SJSA1 (cell line): ENCODE measurements at regions not wholly inside any gene's neighbourhood (a gene's known extent, or its start where the extent isn't known, plus 50 kb on each side); places are given as distances from the start of the nearest gene placed in this dataset.

Source experiments
- DNase-seq, 2 experiments: peaks; one replicate each; pipeline ENCODE4 v3.0.0-alpha.2; 2015 to 2020; ENCODE audit warnings: low spot score in 2 of 2, low read depth in 1 of 2
- H3K27ac ChIP-seq: fragments of 250-450 bp; sonication (Bioruptor Pico); 2 replicates; pipeline ENCODE4 v1.5.1; 2020; ENCODE audit warnings: mild to moderate bottlenecking, moderate library complexity
- H3K27me3 ChIP-seq: fragments of 250-450 bp; sonication (Bioruptor Pico); replicated peaks from 2 replicates; pipeline ENCODE4 v1.5.1; 2020; ENCODE audit warnings: mild to moderate bottlenecking, moderate library complexity
- H3K36me3 ChIP-seq: fragments of 250-450 bp; sonication (Bioruptor Pico); 2 replicates; pipeline ENCODE4 v1.5.1; 2020; ENCODE audit warnings: mild to moderate bottlenecking
- H3K4me1 ChIP-seq: fragments of 250-450 bp; sonication (Bioruptor Pico); replicated peaks from 2 replicates; pipeline ENCODE4 v1.6.1; 2021; ENCODE audit warnings: mild to moderate bottlenecking
- H3K4me3 ChIP-seq: fragments of 250-450 bp; sonication (Bioruptor Pico); 2 replicates; pipeline ENCODE4 v1.5.1; 2020; ENCODE audit warnings: mild to moderate bottlenecking
- H3K9me3 ChIP-seq: fragments of 250-450 bp; sonication (Bioruptor Pico); replicated peaks from 2 replicates; pipeline ENCODE4 v1.5.1; 2020; ENCODE audit warnings: mild to moderate bottlenecking

GRCh38 chr12:124408822-124409517 is 114.1 kb downstream of the RFLNA start:
- H3K27me3 ChIP-seq = no peaks in the 10 kb centered on the region
- H3K4me3 ChIP-seq = no peak overlapping the region
- H3K27ac ChIP-seq = no peak overlapping the region
- peaks cover 89% of the 10 kb centered on the region for H3K36me3 ChIP-seq
- peaks cover 30% of the 10 kb centered on the region for H3K4me1 ChIP-seq
- DNase-seq = no peak
- no peaks in the 10 kb centered on the region for H3K9me3 ChIP-seq

DNA sequence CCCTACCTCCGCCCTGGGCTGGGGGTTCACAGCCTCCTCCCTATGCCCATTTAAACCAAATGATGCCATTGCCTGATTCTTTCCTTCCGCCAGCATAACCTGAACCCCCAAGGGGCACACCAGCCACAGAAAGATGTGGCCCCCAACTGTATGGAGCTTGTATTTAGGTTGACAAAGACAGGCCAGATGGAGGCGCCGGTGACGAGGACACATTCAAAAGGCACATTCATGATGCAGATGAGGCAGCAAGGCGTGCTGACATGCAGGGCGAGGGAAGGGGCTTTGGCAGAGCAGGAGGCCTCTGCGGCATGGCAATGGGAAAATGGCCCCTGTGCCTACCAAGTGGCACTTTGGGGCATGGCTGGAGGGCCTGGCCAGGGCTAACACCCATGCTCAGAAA is 112.2 kb downstream of the RFLNA start:
- Histone ChIP-seq H3K27ac (no peak overlapping the region), H3K27me3 (no peaks in the 10 kb centered on the region), H3K4me3 (no peak overlapping the region), H3K9me3 (no peaks in the 10 kb centered on the region), H3K4me1 (peaks cover 11% of the 10 kb centered on the region), H3K36me3 (peaks cover 88% of the 10 kb centered on the region)
- no peak for DNase-seq

DNA sequence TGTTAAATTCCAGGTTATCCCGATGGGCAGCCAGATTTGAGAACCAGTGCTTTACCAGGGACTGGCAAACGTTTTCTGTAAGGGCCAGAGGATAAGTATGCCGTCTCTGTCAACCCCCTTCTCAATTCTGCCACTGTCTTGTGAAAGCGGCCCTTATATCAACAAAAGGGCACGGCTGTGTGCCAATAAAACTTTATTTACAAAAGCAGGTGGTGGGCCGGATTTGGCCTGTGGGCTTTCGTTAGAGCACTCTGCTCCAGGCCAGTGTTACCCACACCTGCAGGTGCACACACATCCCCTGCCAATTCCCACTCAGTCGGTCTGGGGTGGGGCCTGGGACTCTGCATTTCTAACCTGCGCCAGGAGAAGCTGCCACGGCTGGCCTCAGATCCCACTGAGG is 111.2 kb downstream of the RFLNA start:
- H3K4me3 ChIP-seq = no peak overlapping the region
- H3K27ac ChIP-seq = no peak overlapping the region
- no peaks in the 10 kb centered on the region for H3K27me3 ChIP-seq
- no peaks in the 10 kb centered on the region for H3K9me3 ChIP-seq
- peaks cover under 1% of the 10 kb centered on the region for H3K4me1 ChIP-seq
- DNase-seq = no peak
- H3K36me3 ChIP-seq = peaks cover 88% of the 10 kb centered on the region

DNA sequence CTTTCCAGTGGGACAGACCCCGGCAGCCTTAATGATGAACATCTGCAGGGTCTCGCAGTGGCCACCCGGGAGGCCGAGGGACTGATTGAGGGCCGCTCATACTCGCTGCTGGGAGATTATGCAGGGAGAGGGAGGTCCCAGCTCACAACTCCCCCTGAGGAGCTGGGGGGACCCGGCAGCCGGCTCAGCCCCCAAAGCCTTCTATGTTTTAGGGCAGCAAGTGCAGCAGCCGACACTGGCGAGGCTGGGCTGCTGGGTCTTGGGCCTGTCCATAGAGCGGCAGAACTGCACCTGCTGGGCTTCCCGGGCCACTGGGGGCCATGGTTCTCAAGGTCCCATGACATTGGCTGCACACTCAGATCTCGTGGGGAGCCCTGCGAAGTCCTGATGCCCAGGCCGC is 110.7 kb downstream of the RFLNA start:
- H3K4me1 ChIP-seq = no peaks in the 10 kb centered on the region
- H3K27me3 ChIP-seq = no peaks in the 10 kb centered on the region
- no peaks in the 10 kb centered on the region for H3K9me3 ChIP-seq
- H3K4me3 ChIP-seq = no peak overlapping the region
- no peak for DNase-seq
- peaks cover 91% of the 10 kb centered on the region for H3K36me3 ChIP-seq
- no peak overlapping the region for H3K27ac ChIP-seq

GRCh38 chr12:124405151-124405550 is 110.3 kb downstream of the RFLNA start:
- no peaks in the 10 kb centered on the region for H3K27me3 ChIP-seq
- no peak overlapping the region for H3K4me3 ChIP-seq
- no peak overlapping the region for H3K27ac ChIP-seq
- no peaks in the 10 kb centered on the region for H3K4me1 ChIP-seq
- DNase-seq = no peak
- H3K9me3 ChIP-seq = no peaks in the 10 kb centered on the region
- H3K36me3 ChIP-seq = peaks cover 91% of the 10 kb centered on the region

DNA sequence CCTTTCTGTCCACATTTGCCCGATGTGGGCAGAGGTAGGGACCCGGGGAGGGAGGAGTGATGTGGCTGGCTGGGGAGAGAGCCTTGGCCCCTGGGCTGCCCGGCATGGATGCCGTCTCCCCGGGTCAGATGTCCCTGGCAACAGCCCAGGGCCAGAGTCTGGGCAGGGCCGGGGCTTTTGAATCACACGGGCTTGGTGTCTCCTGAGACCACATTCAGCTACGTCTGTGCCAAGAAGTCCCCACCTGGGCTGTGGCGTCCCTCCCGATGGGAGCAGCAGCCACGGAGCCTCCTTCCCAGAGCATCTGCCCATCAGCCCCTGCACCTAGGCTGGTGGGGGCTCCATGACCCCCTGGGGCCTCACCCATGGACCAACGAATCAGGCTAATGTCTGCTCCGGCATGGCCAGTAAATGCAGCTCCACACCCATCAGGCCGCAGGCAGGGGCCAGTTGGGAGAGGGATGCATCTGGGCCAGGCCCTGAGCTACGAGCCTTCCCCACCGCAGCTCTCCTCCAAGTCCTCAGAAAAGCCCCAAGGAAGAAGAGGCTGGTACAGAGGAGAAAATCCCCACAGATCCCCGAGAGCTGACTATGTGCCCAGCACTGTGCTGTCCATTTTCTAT is 109.4 kb downstream of the RFLNA start:
- DNase-seq = no peak
- no peak overlapping the region for H3K27ac ChIP-seq
- no peaks in the 10 kb centered on the region for H3K9me3 ChIP-seq
- no peak overlapping the region for H3K4me3 ChIP-seq
- no peaks in the 10 kb centered on the region for H3K27me3 ChIP-seq
- peaks cover 91% of the 10 kb centered on the region for H3K36me3 ChIP-seq
- H3K4me1 ChIP-seq = no peaks in the 10 kb centered on the region

- H3K9me3 ChIP-seq = no peaks in the 10 kb centered on the region
- no peaks in the 10 kb centered on the region for H3K27me3 ChIP-seq
- no peaks in the 10 kb centered on the region for H3K4me1 ChIP-seq
- DNase-seq = no peak
- H3K36me3 ChIP-seq = peaks cover 94% of the 10 kb centered on the region
- no peak overlapping the region for H3K27ac ChIP-seq
- no peak overlapping the region for H3K4me3 ChIP-seq
Measured at GRCh38 chr12:124403273-124403672, 108.4 kb downstream of the RFLNA start.

- Histone ChIP-seq H3K36me3 (peaks cover 94% of the 10 kb centered on the region), H3K27ac (no peak overlapping the region), H3K4me1 (no peaks in the 10 kb centered on the region), H3K9me3 (no peaks in the 10 kb centered on the region), H3K4me3 (no peak overlapping the region), H3K27me3 (no peaks in the 10 kb centered on the region)
- DNase-seq = no peak
Measured at GRCh38 chr12:124402248-124403066, 107.6 kb downstream of the RFLNA start.

GRCh38 chr12:124401704-124402221 is 106.9 kb downstream of the RFLNA start:
- Histone ChIP-seq H3K27me3 (no peaks in the 10 kb centered on the region), H3K9me3 (no peaks in the 10 kb centered on the region), H3K36me3 (peaks cover 92% of the 10 kb centered on the region), H3K27ac (no peak overlapping the region), H3K4me3 (no peak overlapping the region), H3K4me1 (no peaks in the 10 kb centered on the region)
- no peak for DNase-seq

DNA sequence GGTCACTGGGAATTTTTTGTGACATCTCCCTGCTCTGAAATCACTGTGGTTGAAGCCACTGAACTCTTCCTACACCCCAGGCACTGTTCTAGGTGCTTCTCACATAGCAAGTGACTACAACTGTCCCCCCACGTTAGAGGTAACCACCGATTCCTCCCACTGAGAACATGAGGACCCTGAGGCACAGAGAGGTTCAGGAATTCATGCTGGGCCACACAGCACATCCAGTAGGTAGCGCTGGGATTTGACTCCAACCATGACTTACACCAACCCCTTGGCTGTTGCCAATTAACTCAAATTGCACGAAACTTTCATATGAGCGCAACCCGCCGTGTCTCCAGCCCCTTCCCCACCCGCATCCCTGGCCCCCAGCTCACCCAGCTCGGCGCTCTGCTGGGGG is 105.2 kb downstream of the RFLNA start:
- no peak for DNase-seq
- Histone ChIP-seq H3K9me3 (no peaks in the 10 kb centered on the region), H3K4me3 (no peak overlapping the region), H3K4me1 (peaks cover 12% of the 10 kb centered on the region), H3K27ac (no peak overlapping the region), H3K36me3 (peaks cover 90% of the 10 kb centered on the region), H3K27me3 (no peaks in the 10 kb centered on the region)

GRCh38 chr12:124399622-124400021 is 104.7 kb downstream of the RFLNA start:
- no peak overlapping the region for H3K27ac ChIP-seq
- peaks cover 18% of the 10 kb centered on the region for H3K4me1 ChIP-seq
- no peak for DNase-seq
- no peaks in the 10 kb centered on the region for H3K9me3 ChIP-seq
- peaks cover 91% of the 10 kb centered on the region for H3K36me3 ChIP-seq
- H3K27me3 ChIP-seq = no peaks in the 10 kb centered on the region
- no peak overlapping the region for H3K4me3 ChIP-seq

DNA sequence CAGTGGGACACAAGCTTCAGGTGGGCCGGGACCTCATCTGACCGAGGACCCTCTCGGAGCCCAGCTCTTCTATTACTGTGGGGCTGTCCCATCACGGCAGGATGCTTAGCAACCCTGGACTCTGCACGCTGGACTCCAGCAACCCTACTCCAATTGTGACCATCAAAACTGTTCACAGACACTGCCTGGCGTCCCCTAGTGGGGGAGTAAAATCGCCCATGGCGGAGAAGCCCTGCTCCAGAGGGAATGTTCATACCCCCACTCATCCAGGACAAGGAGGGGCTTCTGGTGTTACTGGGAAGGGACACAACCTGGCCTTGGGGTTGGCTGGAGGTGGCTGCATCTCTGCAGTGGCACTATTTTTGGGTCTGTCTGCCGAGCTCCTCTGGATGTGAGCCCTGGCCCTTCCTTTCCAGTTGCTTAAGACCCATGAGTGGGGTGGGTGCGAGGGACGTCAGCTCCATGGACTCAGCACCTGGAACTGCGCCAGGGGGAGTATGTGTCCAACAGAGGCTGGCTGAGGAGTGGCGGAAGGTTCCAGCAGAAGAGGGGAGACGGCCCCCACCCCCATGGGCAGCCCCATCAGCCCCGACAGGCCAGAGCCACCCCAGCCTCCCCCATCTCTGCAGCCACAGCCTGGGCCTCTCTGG is 103.8 kb downstream of the RFLNA start:
- H3K4me1 ChIP-seq = peaks cover 27% of the 10 kb centered on the region
- H3K27me3 ChIP-seq = no peaks in the 10 kb centered on the region
- no peak overlapping the region for H3K27ac ChIP-seq
- no peaks in the 10 kb centered on the region for H3K9me3 ChIP-seq
- H3K4me3 ChIP-seq = no peak overlapping the region
- H3K36me3 ChIP-seq = peaks cover 91% of the 10 kb centered on the region
- DNase-seq = no peak

DNA sequence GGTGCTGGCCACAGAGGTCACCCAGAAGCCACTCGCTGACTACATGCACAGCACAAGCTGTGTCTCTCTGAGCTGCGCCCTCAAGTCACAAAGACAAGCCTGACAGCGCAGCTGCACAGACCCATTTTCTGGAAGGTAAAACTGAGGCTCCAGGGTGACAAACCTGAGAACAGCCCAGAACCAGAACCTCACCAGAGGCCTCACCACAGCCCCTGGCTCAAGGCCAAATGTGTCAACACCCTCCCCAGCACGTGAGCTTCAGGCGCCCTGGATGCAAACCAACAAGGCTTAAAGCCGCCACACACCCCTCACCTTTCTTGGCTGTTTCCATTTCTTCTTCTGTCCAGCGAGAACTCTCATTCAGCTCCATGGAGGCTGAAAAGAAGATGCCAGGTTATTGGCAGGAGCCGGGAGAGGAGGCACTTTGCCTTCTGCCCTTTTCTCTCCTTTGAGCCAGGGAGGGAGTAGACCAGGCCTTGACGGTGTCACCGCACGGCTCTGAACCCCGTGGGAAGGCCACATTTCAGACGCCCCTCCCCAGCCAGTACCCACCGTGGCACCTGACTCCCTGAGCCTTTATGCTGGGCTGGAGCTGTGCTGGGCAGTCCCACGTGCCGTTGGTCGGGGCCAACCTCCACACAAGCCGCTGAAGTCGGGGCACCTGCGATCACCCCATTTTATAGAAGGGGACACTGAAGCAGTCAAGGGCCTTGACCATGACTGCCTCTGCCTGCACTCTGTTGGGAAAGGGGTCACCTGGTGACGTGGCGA is 103.1 kb downstream of the RFLNA start:
- no peak for DNase-seq
- no peak overlapping the region for H3K27ac ChIP-seq
- peaks cover 94% of the 10 kb centered on the region for H3K36me3 ChIP-seq
- H3K4me1 ChIP-seq = peaks cover 34% of the 10 kb centered on the region
- no peaks in the 10 kb centered on the region for H3K9me3 ChIP-seq
- H3K27me3 ChIP-seq = no peaks in the 10 kb centered on the region
- no peak overlapping the region for H3K4me3 ChIP-seq
